ENCODE measurements at regions not wholly inside any gene's neighbourhood (a gene's known extent, or its start where the extent isn't known, plus 50 kb on each side); places are given as distances from the start of the nearest gene placed in this dataset.

DNA sequence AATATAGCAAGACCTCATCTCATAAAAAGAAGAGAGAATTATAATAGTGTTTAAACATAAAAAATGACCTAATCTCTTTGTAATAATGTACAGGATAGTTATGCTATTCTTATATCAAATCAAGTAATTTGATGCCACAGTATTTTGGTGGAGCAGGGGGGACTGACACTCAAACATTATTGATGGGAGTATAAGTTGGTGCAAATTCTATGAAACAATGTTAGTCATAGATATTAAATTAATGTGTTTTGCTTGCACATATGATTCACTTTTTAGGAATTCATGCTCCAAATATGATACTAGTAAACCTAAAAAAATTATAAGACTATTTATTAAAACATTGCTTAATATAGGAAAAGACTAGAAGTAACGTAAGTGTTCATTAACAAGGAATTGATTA, 256.1 kb upstream of the SYT4 start:
- DNase-seq (ENCODE audit: low read depth, low spot score): no peak
- in situ Hi-C loops (cut with HindIII; ENCODE audit: low pct_unique_long_range_greater_than_20kb, low sequenced_read_pairs): no loop called here

DNA sequence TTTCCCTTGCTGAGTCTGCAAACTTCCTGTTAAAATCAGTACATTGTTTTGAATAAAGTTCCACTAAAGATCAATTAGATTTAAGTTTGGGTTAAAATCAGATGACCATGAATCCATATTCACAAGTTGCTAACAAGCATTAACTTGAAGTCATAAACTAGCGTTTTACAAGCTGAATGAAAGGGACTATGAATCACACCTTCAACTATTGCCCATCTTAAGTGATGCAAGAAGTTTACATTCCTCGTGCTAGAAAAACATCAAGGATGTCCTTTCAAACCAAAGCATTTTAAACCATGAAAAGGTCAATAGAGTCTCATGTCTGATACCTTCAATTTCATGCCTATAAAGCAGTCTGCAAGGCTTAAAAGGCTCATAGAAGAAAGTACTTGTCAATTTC, 257.2 kb upstream of the SYT4 start:
- in situ Hi-C loops (cut with HindIII; ENCODE audit: low pct_unique_long_range_greater_than_20kb, low sequenced_read_pairs): no loop called here
- DNase-seq (ENCODE audit: low read depth, low spot score): peak; percentile 33

DNA sequence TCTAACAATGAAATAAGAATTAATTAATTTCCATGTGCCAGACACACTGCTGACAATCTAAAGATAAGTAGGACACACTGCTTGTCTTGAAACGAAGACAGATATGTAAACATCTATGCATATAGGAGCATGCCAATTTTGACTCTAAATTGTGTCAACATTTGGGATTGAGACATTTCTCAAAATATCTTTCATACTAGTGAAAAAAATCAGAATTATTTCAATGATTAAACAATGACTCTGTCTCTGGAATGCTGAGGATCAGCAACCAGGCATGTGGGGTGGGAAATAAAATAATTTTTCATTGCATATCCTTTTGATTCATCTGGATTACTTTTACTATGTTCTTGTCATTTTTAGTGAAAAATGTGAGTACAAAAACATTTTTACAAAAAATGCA, 262.6 kb upstream of the SYT4 start:
- in situ Hi-C loops (cut with HindIII; ENCODE audit: low pct_unique_long_range_greater_than_20kb, low sequenced_read_pairs): no loop called here
- DNase-seq (ENCODE audit: low read depth, low spot score): no peak

DNA sequence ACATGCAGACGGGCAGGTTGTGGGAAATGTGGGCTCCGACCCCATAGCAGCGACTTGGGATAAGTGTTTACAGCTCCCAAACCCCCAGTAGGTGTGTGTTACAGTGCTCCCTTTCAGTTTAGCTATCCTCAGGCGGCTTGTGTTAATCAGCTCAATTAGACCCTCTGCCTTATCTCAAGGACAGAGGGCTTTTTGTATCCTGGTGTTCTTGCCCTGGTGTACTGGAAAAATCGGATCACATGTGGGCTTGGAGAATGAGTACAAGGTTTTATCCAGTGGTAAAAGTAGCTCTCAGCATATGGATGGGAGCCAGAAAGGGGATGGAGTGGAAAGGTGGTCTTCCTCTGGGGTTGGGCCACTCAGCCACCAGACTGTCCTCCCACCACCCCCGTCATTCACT, 264.7 kb upstream of the SYT4 start:
- in situ Hi-C loops (cut with HindIII; ENCODE audit: low pct_unique_long_range_greater_than_20kb, low sequenced_read_pairs): no loop called here
- peak; percentile 35 for DNase-seq (ENCODE audit: low read depth, low spot score)

DNA sequence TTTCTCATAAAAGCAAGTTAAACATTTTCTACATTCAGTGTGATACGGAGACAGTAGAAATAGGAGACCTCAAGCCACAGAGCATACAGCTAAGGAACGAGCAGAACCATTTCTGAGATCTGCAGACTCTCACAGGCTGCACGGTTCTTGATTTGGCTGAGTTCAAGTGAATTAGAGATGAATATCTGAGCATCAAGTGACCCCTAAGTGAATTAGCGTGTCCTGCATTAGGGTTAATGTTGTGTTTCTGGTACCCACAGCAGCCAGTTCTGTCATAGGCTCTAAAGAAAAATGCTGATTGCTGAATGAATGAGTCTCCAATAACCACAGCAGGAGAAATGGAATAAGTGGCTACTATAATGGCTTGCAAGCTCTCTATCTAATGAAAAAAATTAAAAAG, 265.9 kb upstream of the SYT4 start:
- in situ Hi-C loops (cut with HindIII; ENCODE audit: low pct_unique_long_range_greater_than_20kb, low sequenced_read_pairs): no loop called here
- DNase-seq (ENCODE audit: low read depth, low spot score): no peak

DNA sequence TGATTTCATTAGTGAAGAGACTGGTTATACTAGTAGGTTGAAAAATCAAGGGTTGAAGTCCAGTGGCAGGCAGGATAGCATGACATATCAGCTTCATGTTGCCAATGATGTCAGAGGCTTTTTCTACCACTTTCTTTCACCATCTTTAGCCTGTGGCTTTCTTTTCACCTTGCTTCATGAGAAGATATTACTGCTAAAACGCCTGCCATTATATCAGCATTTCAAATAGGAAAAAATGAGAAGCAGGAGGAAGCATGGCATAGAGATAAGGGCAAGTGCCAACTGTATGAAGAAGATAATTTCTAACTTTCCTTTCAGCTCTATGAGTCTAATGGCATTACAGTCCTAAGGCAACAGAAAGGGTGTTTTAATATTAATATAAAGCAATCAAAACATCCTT, 270.2 kb upstream of the SYT4 start:
- in situ Hi-C loops (cut with HindIII; ENCODE audit: low pct_unique_long_range_greater_than_20kb, low sequenced_read_pairs): no loop called here
- DNase-seq (ENCODE audit: low read depth, low spot score): no peak

DNA sequence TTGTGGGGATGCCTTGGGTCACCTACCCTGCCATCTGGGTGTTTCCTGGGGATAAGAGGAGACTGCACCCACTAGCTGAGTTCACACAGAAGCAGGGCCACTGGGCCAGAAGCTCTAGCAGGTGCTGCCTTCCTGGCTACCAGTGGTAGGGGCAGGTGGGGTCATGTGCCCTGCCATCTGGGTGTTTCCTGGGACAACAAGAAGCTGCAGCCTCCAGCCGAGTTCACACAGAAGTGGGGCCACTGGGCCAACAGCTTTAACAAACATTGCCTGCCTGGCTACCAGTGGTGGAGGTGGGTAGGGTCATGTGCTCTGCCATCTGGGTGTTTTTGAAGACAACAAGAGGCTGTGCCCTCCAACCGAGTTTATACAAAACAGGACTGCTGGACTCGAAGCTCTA, 282.2 kb upstream of the SYT4 start:
- in situ Hi-C loops (cut with HindIII; ENCODE audit: low pct_unique_long_range_greater_than_20kb, low sequenced_read_pairs): no loop called here
- no peak for DNase-seq (ENCODE audit: low read depth, low spot score)

DNA sequence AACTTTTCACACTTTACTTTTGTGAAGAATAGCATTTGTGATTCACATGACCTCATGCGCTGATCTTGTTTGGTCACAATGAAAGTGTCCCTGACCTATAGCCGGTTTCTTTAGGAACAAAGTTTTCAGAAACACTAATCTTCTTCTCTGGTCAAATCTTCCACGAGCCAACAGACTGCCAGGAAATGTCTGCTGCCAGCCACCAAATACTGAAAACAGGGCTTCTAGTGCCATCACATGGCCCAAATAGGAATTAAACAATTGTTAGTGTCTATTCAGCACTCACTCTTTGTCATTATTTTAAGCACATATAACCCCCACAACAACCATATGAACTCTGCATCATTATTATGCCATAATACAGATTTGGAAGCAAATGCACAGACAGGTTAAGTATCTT, 286.5 kb upstream of the SYT4 start:
- DNase-seq (ENCODE audit: low read depth, low spot score): peak; percentile 65
- in situ Hi-C loops (cut with HindIII; ENCODE audit: low pct_unique_long_range_greater_than_20kb, low sequenced_read_pairs): no loop called here

DNA sequence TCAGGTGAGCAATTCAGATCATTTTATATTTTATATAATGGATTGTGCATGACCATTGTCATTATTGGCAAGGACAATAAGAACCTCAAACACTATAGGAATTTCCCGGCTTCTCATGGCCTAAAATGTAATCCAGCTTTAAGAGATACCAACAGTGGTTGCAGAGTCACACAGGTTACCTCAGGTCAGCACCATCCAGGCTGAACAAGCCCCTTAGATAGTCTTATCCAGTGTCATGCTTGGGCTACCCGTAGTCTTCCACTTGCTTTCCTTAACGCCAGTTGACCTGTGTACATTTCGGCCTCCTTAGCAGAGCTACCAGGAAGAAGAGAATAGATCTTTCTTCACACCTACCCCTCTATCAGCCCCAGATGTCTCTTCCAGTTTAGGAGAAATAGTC, 293.3 kb upstream of the SYT4 start:
- no peak for DNase-seq (ENCODE audit: low read depth, low spot score)
- in situ Hi-C loops (cut with HindIII; ENCODE audit: low pct_unique_long_range_greater_than_20kb, low sequenced_read_pairs): no loop called here

DNA sequence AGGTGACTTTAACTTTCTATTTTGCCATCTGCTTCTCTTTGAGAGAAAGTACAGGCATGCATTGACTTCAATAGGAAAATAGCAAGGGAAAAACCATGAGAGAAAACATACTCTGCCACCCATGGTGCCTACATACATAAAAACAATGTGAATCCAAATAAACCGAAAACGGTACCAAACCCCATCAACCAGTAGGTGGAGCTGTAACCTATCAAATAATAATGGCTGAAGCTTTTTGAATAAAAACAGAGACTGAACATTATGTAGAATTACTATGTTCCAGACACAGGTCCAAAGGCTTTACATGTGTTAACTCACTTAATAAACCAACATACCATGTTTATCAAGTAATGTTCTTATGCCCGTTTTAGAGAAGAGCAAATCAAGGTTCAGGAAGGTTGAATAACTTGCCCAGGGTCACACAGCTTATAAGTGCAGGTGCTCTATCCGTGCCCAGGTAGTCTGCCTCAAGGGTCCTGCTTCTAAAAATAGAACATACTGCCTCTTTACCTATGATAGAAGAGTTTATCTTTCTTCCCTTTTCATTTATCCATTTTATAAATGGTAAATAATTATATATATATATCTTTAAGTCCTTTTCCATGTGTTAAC, 293.9 kb upstream of the SYT4 start:
- DNase-seq (ENCODE audit: low read depth, low spot score): peak; percentile 74
- in situ Hi-C loops (cut with HindIII; ENCODE audit: low pct_unique_long_range_greater_than_20kb, low sequenced_read_pairs): no loop called here

DNA sequence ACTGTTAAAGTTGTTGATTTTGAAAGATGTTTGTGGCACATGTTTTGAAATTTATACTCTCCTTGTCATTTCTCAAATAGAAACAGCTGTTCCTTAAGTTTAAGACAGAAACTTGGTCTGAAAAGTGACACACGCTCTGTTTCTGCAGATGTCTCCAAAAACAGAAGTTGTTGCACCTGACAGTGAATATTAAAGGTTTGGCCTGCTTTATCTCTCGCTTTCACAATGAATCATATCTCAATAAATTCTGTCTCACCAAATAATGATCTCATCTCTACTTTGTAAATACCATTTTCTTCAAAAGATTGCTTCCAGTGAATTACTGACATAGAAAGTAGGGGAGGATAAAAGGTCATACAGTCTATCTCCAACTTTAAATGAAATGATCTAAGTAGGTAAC, 294.9 kb upstream of the SYT4 start:
- in situ Hi-C loops (cut with HindIII; ENCODE audit: low pct_unique_long_range_greater_than_20kb, low sequenced_read_pairs): no loop called here
- DNase-seq (ENCODE audit: low read depth, low spot score): no peak

DNA sequence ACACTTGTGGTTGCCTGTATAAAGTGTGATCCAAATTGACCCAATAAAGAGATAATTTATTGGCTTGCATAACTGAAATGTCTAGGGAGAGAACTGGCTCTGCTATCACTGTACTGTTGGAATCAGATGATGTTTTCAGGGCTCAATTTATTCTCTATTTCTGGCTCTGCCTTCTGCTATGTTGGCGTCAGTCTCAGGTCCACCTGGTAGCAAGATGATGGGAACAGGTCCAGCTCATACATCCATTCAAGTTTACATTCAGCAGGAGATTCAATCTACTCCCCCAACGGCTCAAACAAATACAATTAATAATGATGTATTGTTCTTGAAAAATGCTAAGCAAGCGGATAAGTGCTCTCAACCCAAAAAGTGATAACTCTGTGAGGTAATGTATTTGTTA, 297.7 kb upstream of the SYT4 start:
- no peak for DNase-seq (ENCODE audit: low read depth, low spot score)
- in situ Hi-C loops (cut with HindIII; ENCODE audit: low pct_unique_long_range_greater_than_20kb, low sequenced_read_pairs): no loop called here

DNA sequence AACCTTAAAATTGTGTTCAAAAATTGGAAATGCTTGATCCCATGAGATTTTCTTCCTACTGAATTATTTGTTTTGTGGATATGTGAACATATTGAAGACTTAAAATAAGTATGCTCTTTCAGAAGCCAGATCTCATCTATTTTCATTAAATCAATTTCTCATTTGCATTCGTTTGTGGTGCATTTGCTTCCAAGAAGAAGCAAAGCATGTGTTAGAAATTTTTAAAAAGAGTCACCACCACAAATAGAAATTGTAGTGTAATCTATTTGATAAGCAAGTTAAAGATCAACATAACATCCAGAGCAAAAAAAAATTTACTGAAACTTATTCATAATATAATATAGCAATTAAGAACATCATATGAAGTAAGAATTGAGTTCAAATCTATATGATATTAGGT, 300.9 kb upstream of the SYT4 start:
- in situ Hi-C loops (cut with HindIII; ENCODE audit: low pct_unique_long_range_greater_than_20kb, low sequenced_read_pairs): no loop called here

DNA sequence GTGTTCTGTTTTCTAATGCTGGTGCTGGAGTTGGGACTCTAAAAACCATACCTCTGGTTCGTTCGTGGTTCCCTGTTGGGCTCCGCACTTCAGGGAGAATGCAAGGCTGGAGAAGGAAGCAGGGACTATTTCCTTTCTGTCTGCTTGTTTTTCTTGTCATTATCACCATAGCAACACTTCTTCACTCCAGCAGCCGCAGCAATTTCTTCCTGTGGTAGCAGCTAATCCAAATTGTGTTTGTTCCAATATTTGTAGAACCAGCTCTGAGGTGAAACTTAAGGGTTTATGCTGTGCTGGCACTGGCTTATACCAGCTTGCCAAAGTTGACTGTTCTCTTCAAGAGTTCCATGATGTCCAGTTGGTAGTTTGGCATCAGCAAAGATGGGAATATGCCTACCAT, 301.4 kb upstream of the SYT4 start:
- in situ Hi-C loops (cut with HindIII; ENCODE audit: low pct_unique_long_range_greater_than_20kb, low sequenced_read_pairs): no loop called here
- DNase-seq (ENCODE audit: low read depth, low spot score): no peak

More for the DNA sequence above, 300.9 kb upstream of the SYT4 start:
- no peak for DNase-seq (ENCODE audit: low read depth, low spot score)

DNA sequence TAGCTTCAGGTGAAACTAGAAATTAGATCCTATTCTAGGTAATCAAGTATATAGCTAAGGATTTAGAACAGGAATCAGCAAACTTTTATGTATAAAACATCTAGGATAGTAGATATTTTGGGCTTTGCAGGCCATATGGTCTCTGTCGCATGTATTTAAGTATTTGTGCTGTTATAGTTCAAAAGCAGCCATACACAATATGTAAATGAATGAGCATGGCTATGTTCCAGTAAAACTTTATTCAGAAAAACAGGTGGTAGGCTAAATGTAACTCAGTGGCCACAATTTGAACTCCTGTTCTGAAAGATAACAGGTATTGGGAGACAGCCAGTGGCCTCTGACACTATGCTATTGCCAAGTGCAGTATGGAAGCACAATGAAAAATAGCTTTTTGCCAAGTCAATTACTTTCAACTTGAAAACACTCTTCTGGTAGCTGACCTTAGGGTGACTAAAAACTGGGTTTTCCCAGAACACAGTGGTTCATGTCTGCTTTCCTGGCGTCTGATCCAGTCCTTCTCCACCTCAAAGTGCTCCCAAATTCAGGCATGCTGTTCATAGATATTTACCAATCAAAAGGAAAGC, 304.7 kb upstream of the SYT4 start:
- in situ Hi-C loops (cut with HindIII; ENCODE audit: low pct_unique_long_range_greater_than_20kb, low sequenced_read_pairs): no loop called here
- no peak for DNase-seq (ENCODE audit: low read depth, low spot score)

DNA sequence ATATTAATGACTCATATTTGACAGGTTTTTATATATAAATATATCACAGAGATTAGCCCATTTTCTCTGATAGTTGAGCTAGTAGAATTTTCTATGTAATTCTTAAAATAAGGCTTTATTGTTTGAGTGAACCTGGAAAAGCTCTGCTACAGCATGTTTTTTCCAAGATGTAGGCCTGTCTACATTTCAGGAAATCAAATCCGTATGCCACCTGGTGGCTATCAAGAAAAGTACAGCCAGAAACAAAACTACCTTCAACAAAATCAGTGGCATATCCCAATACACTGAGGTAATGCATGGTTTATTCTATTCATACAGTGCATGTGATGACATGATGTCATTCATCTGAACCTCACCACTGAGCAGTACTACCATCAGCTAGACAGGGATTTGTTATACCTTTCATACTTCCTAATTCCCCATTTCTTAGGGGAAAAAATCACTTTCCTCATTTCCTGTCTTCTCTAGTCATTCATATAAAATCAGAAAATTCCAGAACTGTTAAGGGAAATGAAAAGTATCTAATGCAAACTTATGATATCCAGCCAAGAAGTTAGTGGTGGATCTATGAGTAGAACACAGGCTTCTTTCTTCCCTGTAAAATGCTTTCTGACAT, 310.4 kb upstream of the SYT4 start:
- in situ Hi-C loops (cut with HindIII; ENCODE audit: low pct_unique_long_range_greater_than_20kb, low sequenced_read_pairs): no loop called here
- peak; percentile 74 for DNase-seq (ENCODE audit: low read depth, low spot score)

DNA sequence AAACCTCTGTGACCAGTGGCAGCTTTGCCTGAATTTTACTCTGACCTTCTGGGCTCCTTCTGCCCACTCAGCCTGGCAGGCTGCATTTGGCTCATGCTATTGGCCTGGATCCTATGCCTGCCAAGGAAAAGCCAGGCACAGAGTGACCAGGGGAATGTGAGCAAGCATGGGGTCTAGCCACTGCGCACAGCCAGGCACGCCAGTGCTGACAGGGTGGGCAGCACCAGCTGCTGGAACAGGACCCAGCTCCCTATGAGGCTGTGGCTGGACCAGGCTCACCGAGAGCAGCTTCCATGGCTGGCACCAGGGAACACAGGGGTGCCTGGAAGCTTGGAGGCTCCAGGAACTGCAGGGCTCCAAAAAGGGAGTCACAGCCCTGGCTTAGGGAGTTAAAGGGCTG, 311.5 kb upstream of the SYT4 start:
- in situ Hi-C loops (cut with HindIII; ENCODE audit: low pct_unique_long_range_greater_than_20kb, low sequenced_read_pairs): no loop called here
- no peak for DNase-seq (ENCODE audit: low read depth, low spot score)

DNA sequence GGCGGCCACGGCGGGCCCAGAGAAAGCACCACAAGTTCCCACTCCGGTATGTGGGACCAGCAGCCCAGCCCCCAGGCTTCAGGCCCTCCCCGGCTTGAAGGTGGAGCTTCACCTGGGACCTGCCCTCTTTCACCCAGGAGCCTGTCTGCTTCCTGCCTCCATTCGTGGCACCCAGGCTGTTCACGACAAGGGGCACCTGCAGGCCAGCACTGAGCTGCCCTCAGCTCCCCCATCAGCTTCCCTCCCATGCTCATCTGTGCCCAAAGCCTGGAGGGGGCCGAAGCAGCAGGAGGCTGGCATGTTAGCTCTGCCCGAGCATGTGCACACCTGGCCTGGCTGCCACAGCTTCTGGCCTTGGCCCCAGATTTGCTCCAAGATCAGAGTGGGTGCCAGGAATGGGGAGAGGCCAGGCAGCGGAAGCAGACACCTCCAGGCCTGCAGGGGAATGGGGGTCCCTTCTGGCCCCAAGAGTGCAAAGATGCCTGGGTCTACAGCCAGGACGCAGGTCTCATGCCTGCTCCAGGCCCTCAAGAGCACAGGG, 312.4 kb upstream of the SYT4 start:
- DNase-seq (ENCODE audit: low read depth, low spot score): no peak

DNA sequence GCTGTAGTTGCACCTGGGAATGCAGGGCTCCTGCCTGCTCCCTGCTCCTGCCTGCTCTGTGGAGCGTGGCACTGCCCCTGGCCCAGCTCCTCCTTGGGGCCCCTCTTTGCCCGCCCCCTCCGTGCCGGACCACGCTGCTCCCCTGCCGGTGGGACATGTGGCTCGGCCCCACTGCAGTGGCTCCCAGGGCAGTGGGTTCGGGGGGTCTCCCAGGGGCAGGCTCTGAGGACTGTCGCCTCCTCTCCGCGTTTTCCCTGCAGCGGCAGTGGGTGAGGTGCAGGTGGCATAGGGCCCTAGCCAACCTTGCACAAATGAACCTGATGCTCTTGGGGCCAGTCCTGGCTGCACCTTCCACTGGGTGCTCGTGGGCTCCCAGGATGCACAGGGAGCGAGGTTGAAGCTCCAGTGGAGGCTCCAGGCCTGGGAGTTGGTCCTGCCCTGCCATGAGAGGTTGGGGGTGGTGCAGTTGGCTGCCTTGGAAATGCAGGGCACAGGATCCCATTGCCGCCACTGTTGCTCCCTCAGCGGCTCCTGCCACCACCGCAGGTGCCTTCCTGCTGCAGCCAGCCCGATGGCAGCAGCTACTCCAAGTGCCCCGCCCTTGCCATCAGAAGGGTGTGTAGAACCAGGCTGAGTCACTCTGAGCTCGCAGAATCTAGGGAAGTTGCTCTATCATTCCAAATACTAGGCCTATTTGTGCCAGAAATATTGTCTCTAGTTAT, 313.1 kb upstream of the SYT4 start:
- no peak for DNase-seq (ENCODE audit: low read depth, low spot score)
- in situ Hi-C loops (cut with HindIII; ENCODE audit: low pct_unique_long_range_greater_than_20kb, low sequenced_read_pairs): no loop called here

More for the DNA sequence above, 312.4 kb upstream of the SYT4 start:
- in situ Hi-C loops (cut with HindIII; ENCODE audit: low pct_unique_long_range_greater_than_20kb, low sequenced_read_pairs): no loop called here
